K562 (cell line): ENCODE measurements at regions not wholly inside any gene's neighbourhood (a gene's known extent, or its start where the extent isn't known, plus 50 kb on each side); places are given as distances from the start of the nearest gene placed in this dataset.

Experiments
- ARHGAP35 ChIP-seq: fragments of 450-650 bp; IDR thresholded peaks from 2 replicates; pipeline ENCODE4 v1.6.1; 2018; ENCODE audit not compliant: partially characterized antibody
- CBFA2T2 ChIP-seq: fragments of 450-650 bp; conservative IDR thresholded peaks from 2 replicates; pipeline ENCODE4 v1.6.1; 2017; ENCODE audit warnings: mild to moderate bottlenecking
- CHD4 ChIP-seq: fragments of 200-600 bp; sonication (generic); IDR thresholded peaks from 3 replicates; pipeline ENCODE4 v1.6.1; 2012; ENCODE audit warnings: low read depth, mild to moderate bottlenecking, mixed read lengths, low read length, inconsistent platforms; ENCODE audit not compliant: insufficient read depth, insufficient replicate concordance, poor library complexity, severe bottlenecking
- CLOCK ChIP-seq: fragments of 250-450 bp; sonication (Bioruptor Pico); IDR thresholded peaks from 2 replicates; pipeline ENCODE4 v1.4.0; 2020; ENCODE audit warnings: mild to moderate bottlenecking, moderate library complexity, borderline replicate concordance
- GATAD2B ChIP-seq: fragments of 450-650 bp; IDR thresholded peaks from 2 replicates; pipeline ENCODE4 v1.6.1; 2017; ENCODE audit warnings: mild to moderate bottlenecking, borderline replicate concordance
- GTF2E2 ChIP-seq: fragments of 200-800 bp; sonication (Bioruptor generic); IDR thresholded peaks from 2 replicates; pipeline ENCODE4 v1.6.1; 2016; ENCODE audit warnings: missing genetic modification characterization, missing compliant biosample characterization
- HDAC8 ChIP-seq: fragments of 450-650 bp; IDR thresholded peaks from 2 replicates; pipeline ENCODE4 v1.6.1; 2016; ENCODE audit warnings: mild to moderate bottlenecking, missing genetic modification characterization, moderate library complexity, missing compliant biosample characterization
- HMGXB4 ChIP-seq: sonication (generic); formaldehyde crosslinking; IDR thresholded peaks from 2 replicates; pipeline ENCODE4 v1.8.1; 2023; ENCODE audit warnings: mild to moderate bottlenecking, missing genetic modification reagents
- MCM5 ChIP-seq: fragments of 450-650 bp; IDR thresholded peaks from 2 replicates; pipeline ENCODE4 v1.6.1; 2016; ENCODE audit warnings: low read depth
- SAFB2 ChIP-seq: fragments of 200-400 bp; formaldehyde crosslinking; IDR thresholded peaks from 2 replicates; pipeline ENCODE4 v1.6.1; 2018; ENCODE audit warnings: borderline replicate concordance, low read length, low read depth, moderate library complexity; ENCODE audit not compliant: severe bottlenecking
- SAP30 ChIP-seq: fragments of 200-600 bp; sonication (generic); IDR thresholded peaks from 2 replicates; pipeline ENCODE4 v1.6.1; 2012; ENCODE audit warnings: borderline replicate concordance, low read depth, mild to moderate bottlenecking, moderate library complexity, low read length, control low read depth, inconsistent platforms; ENCODE audit not compliant: insufficient read depth, poor library complexity, severe bottlenecking
- SIX5 ChIP-seq, 2 experiments: IDR thresholded peaks; 2 replicates each; pipeline ENCODE4 v1.6.1; 2011; ENCODE audit warnings: low read length in 2 of 2, borderline replicate concordance in 1 of 2, low read depth in 1 of 2, mild to moderate bottlenecking in 1 of 2, moderate library complexity in 1 of 2; ENCODE audit not compliant: insufficient read depth in 1 of 2
- SMAD2 ChIP-seq: fragments of 150-350 bp; IDR thresholded peaks from 2 replicates; pipeline ENCODE4 v1.6.1; 2014; ENCODE audit warnings: low read depth, mild to moderate bottlenecking, low read length
- TAF1 ChIP-seq: IDR thresholded peaks from 2 replicates; pipeline ENCODE4 v1.6.1; 2011; ENCODE audit warnings: mild to moderate bottlenecking, low read length, moderate library complexity; ENCODE audit not compliant: insufficient read depth, control insufficient read depth, severe bottlenecking; ENCODE audit errors: extremely low read depth
- TFE3 ChIP-seq: fragments of 450-650 bp; formaldehyde crosslinking; IDR thresholded peaks from 2 replicates; pipeline ENCODE4 v1.4.0; 2020; ENCODE audit warnings: mild to moderate bottlenecking, mixed read lengths
- ZFP91 ChIP-seq: sonication (generic); formaldehyde crosslinking; IDR thresholded peaks from 2 replicates; pipeline ENCODE4 v1.8.0; 2022; ENCODE audit warnings: mild to moderate bottlenecking, missing genetic modification reagents
- ZNF134 ChIP-seq: fragments of 250-450 bp; sonication (Bioruptor Pico); conservative IDR thresholded peaks from 2 replicates; pipeline ENCODE4 v1.4.0; 2020
- ZNF232 ChIP-seq: sonication (generic); formaldehyde crosslinking; IDR thresholded peaks from 2 replicates; pipeline ENCODE4 v1.8.0; 2022; ENCODE audit warnings: mild to moderate bottlenecking, missing genetic modification reagents

- TF ChIP-seq HDAC8 (tag) (peak; percentile 90; the same call in 1 of the 2 replicates), GTF2E2 (tag) (peak; percentile 55; the same call in 1 of the 2 replicates), SMAD2 (no peak), ARHGAP35 (no peak), SAFB2 (no peak), HMGXB4 (CRISPR knock-in tag) (no peak), GATAD2B (peak; percentile 14; the same call in 1 of the 2 replicates), TFE3 (no peak; the same call in 1 of the 2 replicates), CBFA2T2 (0 out of 2 replicates have a peak, but pooled peaks have one; percentile 41), ZNF134 (CRISPR knock-in tag) (no peak), CHD4 (no peak), SIX5 (IDR thresholded peaks at IDR 0.05; ENCODE audit: borderline replicate concordance in 1 of 2, insufficient read depth in 1 of 2, low read depth in 1 of 2, low read length in 2 of 2) (no peak), ZFP91 (CRISPR knock-in tag) (no peak), ZNF232 (no peak), CLOCK (CRISPR knock-in tag) (no peak), TAF1 (peak; percentile 9), SAP30 (no peak), MCM5 (no peak)
These were observed 96.1 kb upstream of the CHD2 start (continued) for GRCh38 chr15:92803852-92804609.
